GM12864 (cell line): ENCODE measurements at regions not wholly inside any gene's neighbourhood (a gene's known extent, or its start where the extent isn't known, plus 50 kb on each side); places are given as distances from the start of the nearest gene placed in this dataset.
A peak's percentile ranks its signal among the peaks of the same experiment; 100 is the strongest.

Source experiments
- DNase-seq: peaks from one replicate; pipeline ENCODE4 v3.0.0-alpha.2; 2011; ENCODE audit warnings: low read depth
- H3K4me3 ChIP-seq: 2 replicates; pipeline ENCODE4 v1.5.1; 2011; ENCODE audit warnings: mild to moderate bottlenecking, low read depth, low read length, control low read depth
- TF ChIP-seq, protein P1 (sequence below): IDR thresholded peaks from 2 replicates; pipeline ENCODE4 v1.5.1; 2011; ENCODE audit warnings: low read depth, mild to moderate bottlenecking, moderate library complexity, low read length, control low read depth, inconsistent platforms; ENCODE audit errors: missing control alignments

DNA sequence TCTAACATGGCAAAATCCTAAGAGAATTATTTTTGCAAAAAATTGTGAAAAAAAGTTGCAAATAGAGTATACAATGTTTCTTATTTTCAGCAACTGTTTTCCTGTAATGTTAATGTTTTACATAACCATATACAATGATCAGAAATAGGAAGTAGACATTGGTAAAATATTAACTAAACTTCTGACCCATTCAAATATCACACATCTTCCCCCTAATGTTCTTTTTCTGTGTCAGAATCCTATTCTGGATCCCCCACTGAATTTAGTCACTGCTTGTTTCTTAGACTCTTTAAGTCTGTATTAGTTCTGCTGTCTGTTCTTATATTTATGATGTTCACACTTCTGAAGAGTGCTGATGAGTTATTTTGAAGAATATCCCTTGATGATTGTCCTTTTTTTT, 62.0 kb downstream of the HFE start:
- DNase-seq, result no peak
- TF ChIP-seq, protein P1, sequence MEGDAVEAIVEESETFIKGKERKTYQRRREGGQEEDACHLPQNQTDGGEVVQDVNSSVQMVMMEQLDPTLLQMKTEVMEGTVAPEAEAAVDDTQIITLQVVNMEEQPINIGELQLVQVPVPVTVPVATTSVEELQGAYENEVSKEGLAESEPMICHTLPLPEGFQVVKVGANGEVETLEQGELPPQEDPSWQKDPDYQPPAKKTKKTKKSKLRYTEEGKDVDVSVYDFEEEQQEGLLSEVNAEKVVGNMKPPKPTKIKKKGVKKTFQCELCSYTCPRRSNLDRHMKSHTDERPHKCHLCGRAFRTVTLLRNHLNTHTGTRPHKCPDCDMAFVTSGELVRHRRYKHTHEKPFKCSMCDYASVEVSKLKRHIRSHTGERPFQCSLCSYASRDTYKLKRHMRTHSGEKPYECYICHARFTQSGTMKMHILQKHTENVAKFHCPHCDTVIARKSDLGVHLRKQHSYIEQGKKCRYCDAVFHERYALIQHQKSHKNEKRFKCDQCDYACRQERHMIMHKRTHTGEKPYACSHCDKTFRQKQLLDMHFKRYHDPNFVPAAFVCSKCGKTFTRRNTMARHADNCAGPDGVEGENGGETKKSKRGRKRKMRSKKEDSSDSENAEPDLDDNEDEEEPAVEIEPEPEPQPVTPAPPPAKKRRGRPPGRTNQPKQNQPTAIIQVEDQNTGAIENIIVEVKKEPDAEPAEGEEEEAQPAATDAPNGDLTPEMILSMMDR, result no peak
- H3K4me3 ChIP-seq, result no peak overlapping the region

DNA sequence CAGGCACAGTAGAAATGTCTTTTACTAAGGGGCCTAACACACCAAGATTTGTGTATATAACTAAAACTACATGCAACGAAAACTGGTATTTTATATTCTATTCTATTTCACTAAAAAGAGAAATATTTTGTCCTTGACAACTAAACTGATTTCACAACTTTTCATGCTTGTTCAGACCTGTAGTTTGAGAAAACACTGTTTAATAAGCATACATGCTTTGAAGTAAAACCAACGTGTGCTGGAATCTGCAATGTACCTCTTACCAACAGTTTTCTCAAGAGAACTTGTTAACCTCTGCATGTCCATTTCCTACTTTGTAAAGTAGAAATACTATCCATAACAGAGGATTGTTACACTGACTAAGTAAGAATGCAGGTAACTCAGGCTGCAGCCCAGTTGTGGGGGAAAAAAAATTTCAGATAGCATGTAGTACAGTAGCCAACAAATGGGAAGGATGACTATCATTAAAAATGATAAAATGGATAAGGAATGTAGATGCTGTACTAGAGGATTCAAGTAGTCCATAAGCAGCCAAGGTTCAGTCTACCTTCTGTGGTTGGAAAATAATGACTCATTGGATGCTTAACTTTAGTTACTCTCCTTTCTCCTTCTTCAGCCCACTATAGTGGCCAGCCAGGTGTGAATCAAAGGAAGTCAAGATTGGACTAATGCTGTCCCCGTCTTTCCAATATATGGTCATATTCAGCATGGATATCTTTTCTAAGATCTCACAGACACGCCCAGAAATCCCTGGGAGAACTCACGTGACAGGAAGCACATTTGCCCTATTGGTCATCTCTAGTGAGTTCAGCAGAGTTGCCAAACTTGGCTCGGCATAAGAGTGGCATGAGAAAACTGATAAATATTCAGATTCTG, 65.2 kb downstream of the HFE start:
- TF ChIP-seq, protein P1, result no peak
- H3K4me3 ChIP-seq, result no peak overlapping the region
- no peak for DNase-seq

DNA sequence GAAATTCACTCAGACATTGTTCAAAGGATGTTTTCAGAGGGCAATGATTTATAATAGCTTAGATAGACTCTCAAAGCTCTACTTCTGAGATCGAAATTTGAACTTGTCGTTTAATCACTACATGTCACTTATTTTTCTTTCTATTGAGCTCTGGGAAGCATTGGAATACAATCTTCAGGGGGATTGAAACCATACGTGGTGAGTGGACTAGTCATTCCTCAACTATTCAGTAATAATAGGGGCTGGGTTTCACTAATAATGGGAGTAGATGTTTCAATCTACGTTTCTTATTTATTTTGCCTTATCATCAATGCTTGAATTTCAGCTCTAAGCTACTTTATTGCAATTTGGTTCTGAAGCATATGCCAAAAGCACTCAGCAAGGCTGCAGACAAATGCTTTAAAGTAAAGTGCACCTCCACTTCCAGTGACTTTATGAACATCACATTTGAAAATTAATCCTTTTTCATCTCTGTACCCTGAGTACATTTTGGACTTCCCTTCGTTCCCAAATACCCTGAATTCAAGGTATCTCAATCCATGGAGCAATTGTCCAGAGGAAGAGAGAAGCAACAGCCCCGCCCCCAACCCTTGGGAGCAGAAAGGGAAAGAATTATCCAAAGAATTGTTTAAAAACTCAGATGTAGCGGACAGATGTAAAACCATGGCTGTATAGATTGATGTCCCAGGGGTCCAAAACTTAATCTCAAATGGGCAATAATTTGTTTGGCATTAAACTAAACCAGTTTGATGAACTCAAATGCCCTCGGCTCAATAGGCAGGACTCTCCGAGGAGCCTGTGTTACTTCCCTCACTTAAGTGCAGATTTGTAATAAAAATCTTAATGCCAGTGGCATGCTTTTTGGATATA, 68.1 kb downstream of the HFE start:
- H3K4me3 ChIP-seq, result peak overlapping the region; percentile 65; the same call in 1 of the 2 replicates
- TF ChIP-seq, protein P1, result no peak
- no peak for DNase-seq

DNA sequence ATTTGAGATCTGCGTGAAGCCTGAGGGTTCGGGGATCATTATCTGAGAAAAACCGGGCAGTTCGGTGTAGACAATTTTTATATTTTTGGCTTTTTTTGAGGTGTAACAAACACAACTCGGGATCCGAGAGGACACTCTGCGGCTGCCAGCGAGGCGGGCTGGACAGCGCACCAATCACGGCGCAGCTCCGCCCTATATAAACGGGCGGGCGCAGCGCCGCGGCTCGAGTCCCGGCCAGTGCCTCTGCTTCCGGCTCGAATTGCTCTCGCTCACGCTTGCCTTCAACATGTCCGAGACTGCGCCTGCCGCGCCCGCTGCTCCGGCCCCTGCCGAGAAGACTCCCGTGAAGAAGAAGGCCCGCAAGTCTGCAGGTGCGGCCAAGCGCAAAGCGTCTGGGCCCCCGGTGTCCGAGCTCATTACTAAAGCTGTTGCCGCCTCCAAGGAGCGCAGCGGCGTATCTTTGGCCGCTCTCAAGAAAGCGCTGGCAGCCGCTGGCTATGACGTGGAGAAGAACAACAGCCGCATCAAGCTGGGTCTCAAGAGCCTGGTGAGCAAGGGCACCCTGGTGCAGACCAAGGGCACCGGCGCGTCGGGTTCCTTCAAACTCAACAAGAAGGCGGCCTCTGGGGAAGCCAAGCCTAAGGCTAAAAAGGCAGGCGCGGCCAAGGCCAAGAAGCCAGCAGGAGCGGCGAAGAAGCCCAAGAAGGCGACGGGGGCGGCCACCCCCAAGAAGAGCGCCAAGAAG, 69.0 kb downstream of the HFE start:
- TF ChIP-seq, protein P1, result no peak
- H3K4me3 ChIP-seq, result peak overlapping the region; percentile 65
- peak; percentile 86 for DNase-seq

DNA sequence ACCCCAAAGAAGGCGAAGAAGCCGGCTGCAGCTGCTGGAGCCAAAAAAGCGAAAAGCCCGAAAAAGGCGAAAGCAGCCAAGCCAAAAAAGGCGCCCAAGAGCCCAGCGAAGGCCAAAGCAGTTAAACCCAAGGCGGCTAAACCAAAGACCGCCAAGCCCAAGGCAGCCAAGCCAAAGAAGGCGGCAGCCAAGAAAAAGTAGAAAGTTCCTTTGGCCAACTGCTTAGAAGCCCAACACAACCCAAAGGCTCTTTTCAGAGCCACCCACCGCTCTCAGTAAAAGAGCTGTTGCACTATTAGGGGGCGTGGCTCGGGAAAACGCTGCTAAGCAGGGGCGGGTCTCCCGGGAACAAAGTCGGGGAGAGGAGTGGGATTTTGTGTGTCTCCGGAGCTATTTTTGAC, 69.6 kb downstream of the HFE start:
- TF ChIP-seq, protein P1, result no peak
- no peak for DNase-seq
- H3K4me3 ChIP-seq, result peak overlapping the region; percentile 65

DNA sequence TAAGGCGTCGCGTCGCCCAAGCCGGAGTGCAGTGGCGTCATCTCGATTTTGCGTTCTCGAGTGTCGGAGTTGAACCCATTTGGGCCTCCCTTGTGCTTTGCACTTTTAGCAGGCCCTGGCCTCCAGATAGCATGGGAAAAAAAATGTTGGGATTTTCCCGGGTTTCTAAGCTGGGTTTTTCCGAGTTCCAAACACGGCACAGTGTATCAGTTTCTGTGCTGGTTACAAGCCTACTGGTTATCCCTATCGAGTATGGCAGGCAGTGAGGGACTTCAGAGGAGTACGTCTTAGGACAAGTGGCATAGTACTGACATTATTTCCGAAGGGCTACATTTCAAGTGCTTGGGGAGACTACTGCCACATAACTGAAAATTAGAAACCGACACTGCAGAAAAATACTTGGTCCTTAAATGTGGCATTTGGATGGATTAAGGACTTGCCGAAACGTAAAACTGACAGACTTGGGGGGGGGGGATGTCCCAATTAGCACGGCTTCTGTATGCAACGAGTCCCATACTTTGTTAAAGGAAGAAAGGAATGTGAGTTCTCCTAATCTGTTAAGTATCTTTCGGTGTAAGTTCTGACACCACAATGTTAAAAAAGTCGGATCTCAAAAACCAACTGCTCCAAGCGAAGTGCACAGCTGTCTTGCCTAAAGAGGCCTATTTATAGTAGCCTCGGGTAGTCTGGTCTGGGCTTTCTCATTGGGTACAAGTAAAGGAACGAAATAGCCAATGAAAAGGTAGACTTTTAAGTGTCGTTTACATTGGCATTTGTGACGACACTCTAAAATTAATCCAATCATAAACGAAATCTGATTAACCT, 70.2 kb downstream of the HFE start:
- DNase-seq, result peak; percentile 98
- peak overlapping the region; percentile 65 for H3K4me3 ChIP-seq
- TF ChIP-seq, protein P1, result no peak
